ENCODE measurements at regions not wholly inside any gene's neighbourhood (a gene's known extent, or its start where the extent isn't known, plus 50 kb on each side); places are given as distances from the start of the nearest gene placed in this dataset.
A peak's percentile ranks its signal among the peaks of the same experiment; 100 is the strongest.

DNA sequence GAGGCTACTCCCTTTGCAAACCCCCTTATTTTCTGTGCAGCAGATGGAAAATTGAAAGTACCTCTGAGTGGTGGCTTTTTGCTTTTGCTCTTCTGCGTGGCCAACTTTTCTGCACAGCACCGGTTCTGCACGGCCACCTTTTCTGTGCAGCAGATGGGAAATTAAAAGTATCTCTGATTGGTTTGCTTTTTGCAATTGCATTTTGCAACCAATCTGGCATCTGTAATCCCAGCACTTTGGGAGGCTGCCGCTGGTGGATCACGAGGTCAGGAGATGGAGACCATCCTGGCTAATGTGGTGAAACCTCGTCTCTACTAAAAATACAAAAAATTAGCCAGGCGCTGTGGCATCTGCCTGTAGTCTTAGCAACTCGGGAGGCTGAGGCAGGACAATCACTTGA is 79.5 kb upstream of the CHMP2B start:
- no peak overlapping the region for H3K4me3 Mint-ChIP-seq (ENCODE audit: unreplicated experiment)
- no peak for DNase-seq (ENCODE audit: low spot score)
- TF ChIP-seq, protein P1, sequence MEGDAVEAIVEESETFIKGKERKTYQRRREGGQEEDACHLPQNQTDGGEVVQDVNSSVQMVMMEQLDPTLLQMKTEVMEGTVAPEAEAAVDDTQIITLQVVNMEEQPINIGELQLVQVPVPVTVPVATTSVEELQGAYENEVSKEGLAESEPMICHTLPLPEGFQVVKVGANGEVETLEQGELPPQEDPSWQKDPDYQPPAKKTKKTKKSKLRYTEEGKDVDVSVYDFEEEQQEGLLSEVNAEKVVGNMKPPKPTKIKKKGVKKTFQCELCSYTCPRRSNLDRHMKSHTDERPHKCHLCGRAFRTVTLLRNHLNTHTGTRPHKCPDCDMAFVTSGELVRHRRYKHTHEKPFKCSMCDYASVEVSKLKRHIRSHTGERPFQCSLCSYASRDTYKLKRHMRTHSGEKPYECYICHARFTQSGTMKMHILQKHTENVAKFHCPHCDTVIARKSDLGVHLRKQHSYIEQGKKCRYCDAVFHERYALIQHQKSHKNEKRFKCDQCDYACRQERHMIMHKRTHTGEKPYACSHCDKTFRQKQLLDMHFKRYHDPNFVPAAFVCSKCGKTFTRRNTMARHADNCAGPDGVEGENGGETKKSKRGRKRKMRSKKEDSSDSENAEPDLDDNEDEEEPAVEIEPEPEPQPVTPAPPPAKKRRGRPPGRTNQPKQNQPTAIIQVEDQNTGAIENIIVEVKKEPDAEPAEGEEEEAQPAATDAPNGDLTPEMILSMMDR (IDR thresholded peaks at IDR 0.05) = no peak

DNA sequence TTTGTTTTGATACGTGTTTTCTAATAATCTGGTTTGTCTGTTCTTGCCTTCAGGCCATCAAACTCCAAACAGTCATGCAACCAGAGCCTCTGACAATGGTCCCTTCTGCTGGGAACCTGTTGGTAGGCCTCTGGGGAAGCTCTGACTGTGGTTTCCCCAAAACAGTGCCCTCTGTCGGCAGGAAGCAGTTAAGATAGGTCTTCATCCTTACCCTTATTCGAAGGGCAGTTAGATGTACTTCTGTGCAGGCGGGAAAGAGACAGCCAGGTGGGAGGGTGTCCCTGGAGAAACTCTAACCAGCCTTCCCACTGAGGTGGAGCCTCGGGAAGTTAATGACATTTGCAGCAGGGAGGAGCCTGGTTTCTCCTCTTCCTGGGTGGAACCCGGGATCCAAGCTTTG is 81.6 kb upstream of the CHMP2B start:
- DNase-seq (ENCODE audit: low spot score) = no peak
- no peak overlapping the region for H3K27ac Mint-ChIP-seq (ENCODE audit: unreplicated experiment)
- peaks cover 7% of the 10 kb centered on the region for H3K36me3 Mint-ChIP-seq (ENCODE audit: low read depth)
- TF ChIP-seq, protein P1 (IDR thresholded peaks at IDR 0.05) = peak; percentile 60
- no peak overlapping the region for H3K4me3 Mint-ChIP-seq (ENCODE audit: unreplicated experiment)
- peaks cover 24% of the 10 kb centered on the region for H3K9me3 Mint-ChIP-seq (ENCODE audit: low read depth)
- peaks cover 7% of the 10 kb centered on the region for H3K27me3 Mint-ChIP-seq (ENCODE audit: low read depth)
- H3K4me1 Mint-ChIP-seq (ENCODE audit: low read depth) = no peaks in the 10 kb centered on the region

More for the DNA sequence above, 79.5 kb upstream of the CHMP2B start:
- no peak overlapping the region for H3K27ac Mint-ChIP-seq (ENCODE audit: unreplicated experiment)
- H3K36me3 Mint-ChIP-seq (ENCODE audit: low read depth) = peaks cover 2% of the 10 kb centered on the region
- no peaks in the 10 kb centered on the region for H3K4me1 Mint-ChIP-seq (ENCODE audit: low read depth)
- H3K9me3 Mint-ChIP-seq (ENCODE audit: low read depth) = peaks cover 12% of the 10 kb centered on the region
- peaks cover 18% of the 10 kb centered on the region for H3K27me3 Mint-ChIP-seq (ENCODE audit: low read depth)

DNA sequence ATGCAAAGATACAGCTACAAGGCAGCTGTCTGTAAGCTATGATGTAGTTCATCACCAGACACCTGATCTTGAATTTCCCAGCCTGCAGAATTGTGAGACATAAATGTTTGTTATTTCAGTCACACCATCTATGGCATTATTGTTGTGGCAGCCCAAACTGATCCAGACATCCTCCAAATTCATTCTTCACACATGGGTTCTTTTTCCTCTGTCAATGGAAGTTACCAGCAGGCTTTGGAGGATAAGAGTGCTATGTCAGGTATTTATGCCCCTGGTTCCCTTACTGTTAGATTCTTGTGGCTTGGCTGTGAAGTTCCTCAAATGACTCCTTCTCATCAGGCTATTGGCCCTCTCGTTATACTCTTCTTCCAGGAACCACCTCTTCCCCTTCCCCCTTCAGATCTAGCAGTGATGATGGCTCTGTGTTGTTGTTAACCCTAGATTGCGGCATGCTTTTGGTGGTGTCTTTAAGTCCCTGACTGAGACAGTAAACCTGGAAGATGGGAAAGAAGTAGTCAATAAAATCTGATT is 91.0 kb upstream of the CHMP2B start:
- peaks cover 21% of the 10 kb centered on the region for H3K27me3 Mint-ChIP-seq (ENCODE audit: low read depth)
- peaks cover 14% of the 10 kb centered on the region for H3K9me3 Mint-ChIP-seq (ENCODE audit: low read depth)
- TF ChIP-seq, protein P1 (IDR thresholded peaks at IDR 0.05) = no peak
- no peak for DNase-seq (ENCODE audit: low spot score)
- no peaks in the 10 kb centered on the region for H3K4me1 Mint-ChIP-seq (ENCODE audit: low read depth)
- no peak overlapping the region for H3K27ac Mint-ChIP-seq (ENCODE audit: unreplicated experiment)
- H3K36me3 Mint-ChIP-seq (ENCODE audit: low read depth) = peaks cover 2% of the 10 kb centered on the region
- H3K4me3 Mint-ChIP-seq (ENCODE audit: unreplicated experiment) = no peak overlapping the region

DNA sequence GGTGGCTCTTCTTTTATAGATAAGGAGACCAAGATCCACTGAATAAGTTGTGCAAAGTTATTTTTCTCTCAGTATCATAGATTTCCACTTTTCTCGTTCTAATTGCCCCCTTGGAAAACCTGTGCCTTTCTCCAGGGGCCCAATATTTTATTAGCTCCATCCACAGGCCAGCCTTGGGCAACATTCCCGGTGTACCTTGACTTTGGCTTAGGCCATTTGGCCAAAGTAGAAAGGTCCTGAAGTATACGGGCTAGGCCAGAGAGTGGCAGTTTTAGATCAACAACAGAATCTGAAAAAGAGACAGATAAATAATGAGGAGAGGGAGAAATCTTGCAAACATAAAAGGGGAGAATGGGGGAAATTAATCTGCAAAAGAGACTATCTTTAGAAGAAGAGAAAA is 91.7 kb upstream of the CHMP2B start:
- no peaks in the 10 kb centered on the region for H3K4me1 Mint-ChIP-seq (ENCODE audit: low read depth)
- no peak overlapping the region for H3K27ac Mint-ChIP-seq (ENCODE audit: unreplicated experiment)
- TF ChIP-seq, protein P1 (IDR thresholded peaks at IDR 0.05) = no peak
- no peak for DNase-seq (ENCODE audit: low spot score)
- H3K27me3 Mint-ChIP-seq (ENCODE audit: low read depth) = peaks cover 21% of the 10 kb centered on the region
- no peaks in the 10 kb centered on the region for H3K36me3 Mint-ChIP-seq (ENCODE audit: low read depth)
- no peak overlapping the region for H3K4me3 Mint-ChIP-seq (ENCODE audit: unreplicated experiment)
- H3K9me3 Mint-ChIP-seq (ENCODE audit: low read depth) = peaks cover 11% of the 10 kb centered on the region

DNA sequence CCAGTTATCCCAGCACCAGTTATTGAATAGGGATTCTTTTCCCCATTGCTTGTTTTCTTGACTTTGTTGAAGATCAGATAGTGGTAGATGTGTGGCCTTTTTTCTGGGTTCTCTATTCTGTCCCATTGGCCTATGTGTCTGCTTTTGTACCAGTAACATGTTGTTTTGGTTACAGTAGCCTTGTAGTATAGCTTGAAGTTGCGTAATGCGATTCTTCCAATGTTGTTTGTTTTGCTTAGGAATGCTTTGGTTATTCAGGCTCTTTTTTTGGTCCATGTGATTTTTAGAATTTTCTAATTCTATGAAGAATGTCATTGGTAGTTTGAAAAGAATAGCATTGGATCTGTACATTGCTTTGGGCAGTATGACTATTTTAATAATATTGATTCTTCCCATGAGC is 94.3 kb upstream of the CHMP2B start:
- no peak for DNase-seq (ENCODE audit: low spot score)
- Mint-ChIP-seq H3K27me3 (ENCODE audit: low read depth) (peaks cover 12% of the 10 kb centered on the region), H3K36me3 (ENCODE audit: low read depth) (no peaks in the 10 kb centered on the region), H3K4me3 (ENCODE audit: unreplicated experiment) (no peak overlapping the region), H3K4me1 (ENCODE audit: low read depth) (no peaks in the 10 kb centered on the region), H3K27ac (ENCODE audit: unreplicated experiment) (no peak overlapping the region), H3K9me3 (ENCODE audit: low read depth) (peaks cover 3% of the 10 kb centered on the region)
- TF ChIP-seq, protein P1 (IDR thresholded peaks at IDR 0.05) = no peak
